SH-SY5Y (cell line): ENCODE measurements at regions not wholly inside any gene's neighbourhood (a gene's known extent, or its start where the extent isn't known, plus 50 kb on each side); places are given as distances from the start of the nearest gene placed in this dataset.

Source experiments
- GATA2 ChIP-seq: IDR thresholded peaks from 2 replicates; pipeline ENCODE4 v1.6.1; 2011; ENCODE audit warnings: mild to moderate bottlenecking, low read depth, low read length
- GATA3 ChIP-seq: IDR thresholded peaks from 2 replicates; pipeline ENCODE4 v1.6.1; 2011; ENCODE audit warnings: low read depth, mild to moderate bottlenecking, low read length, moderate library complexity

GRCh38 chr11:128234143-128234542 lies 353.2 kb downstream of the ETS1 start:
- no peak for TF ChIP-seq GATA2
- TF ChIP-seq GATA3: no peak

GRCh38 chr11:128232588-128232987 lies 354.8 kb downstream of the ETS1 start:
- TF ChIP-seq GATA2 (no peak), GATA3 (no peak)

- TF ChIP-seq GATA3 (no peak), GATA2 (no peak)
Measured at GRCh38 chr11:128231845-128232410, 355.4 kb downstream of the ETS1 start.

GRCh38 chr11:128227466-128227865 lies 359.9 kb downstream of the ETS1 start:
- TF ChIP-seq GATA2 (no peak), GATA3 (no peak)

- no peak for TF ChIP-seq GATA3
- no peak for TF ChIP-seq GATA2
Measured at GRCh38 chr11:128226106-128226716, 361.1 kb downstream of the ETS1 start.

GRCh38 chr11:128222245-128222884 lies 365.0 kb downstream of the ETS1 start:
- TF ChIP-seq GATA2 (no peak), GATA3 (no peak)

GRCh38 chr11:128219731-128220120 lies 367.6 kb downstream of the ETS1 start:
- no peak for TF ChIP-seq GATA2
- no peak for TF ChIP-seq GATA3

GRCh38 chr11:128216198-128216597 lies 371.2 kb downstream of the ETS1 start:
- TF ChIP-seq GATA2 (no peak), GATA3 (no peak)

GRCh38 chr11:128215238-128215882 lies 372.0 kb downstream of the ETS1 start:
- TF ChIP-seq GATA2: no peak
- TF ChIP-seq GATA3: no peak

GRCh38 chr11:128214263-128214662 lies 373.1 kb downstream of the ETS1 start:
- TF ChIP-seq GATA3: no peak
- no peak for TF ChIP-seq GATA2

GRCh38 chr11:128213461-128213860 lies 373.9 kb downstream of the ETS1 start:
- no peak for TF ChIP-seq GATA2
- no peak for TF ChIP-seq GATA3

- no peak for TF ChIP-seq GATA3
- TF ChIP-seq GATA2: no peak
Measured at GRCh38 chr11:128212324-128212723, 375.0 kb downstream of the ETS1 start.

- TF ChIP-seq GATA3 (no peak), GATA2 (no peak)
Measured at GRCh38 chr11:128210148-128210940, 377.0 kb downstream of the ETS1 start.

- TF ChIP-seq GATA3 (no peak), GATA2 (no peak)
Measured at GRCh38 chr11:128209138-128209435, 378.3 kb downstream of the ETS1 start.
